Anterior cingulate cortex (tissue), 58 donors: ENCODE measurements at regions not wholly inside any gene's neighbourhood (a gene's known extent, or its start where the extent isn't known, plus 50 kb on each side); places are given as distances from the start of the nearest gene placed in this dataset.

ENCODE experiments used
- DNase-seq, 58 donors: peaks; one replicate each; lab custom pipeline; 2025; lab: John Stamatoyannopoulos, UW

GRCh38 chr5:86765778-86766502 lies 148.2 kb downstream of the COX7C start:
- peak in 1 of 58 donors; percentile 44 for DNase-seq

GRCh38 chr5:86768699-86769202 lies 151.0 kb downstream of the COX7C start:
- no peak for DNase-seq

GRCh38 chr5:86780018-86780417 lies 162.3 kb downstream of the COX7C start:
- no peak for DNase-seq

GRCh38 chr5:86786955-86787354 lies 169.2 kb downstream of the COX7C start:
- DNase-seq: no peak

GRCh38 chr5:86795659-86796058 lies 177.9 kb downstream of the COX7C start:
- DNase-seq: no peak

GRCh38 chr5:86797677-86798076 lies 179.9 kb downstream of the COX7C start:
- DNase-seq: no peak

GRCh38 chr5:86806206-86806605 lies 188.5 kb downstream of the COX7C start:
- no peak for DNase-seq

GRCh38 chr5:86807046-86808031 lies 189.6 kb downstream of the COX7C start:
- DNase-seq: no peak

- DNase-seq: no peak
Observed at GRCh38 chr5:86814315-86814714, 196.6 kb downstream of the COX7C start.

GRCh38 chr5:86814907-86815306 lies 197.2 kb downstream of the COX7C start:
- DNase-seq: no peak

- peak in 9 of 58 donors; percentile 0 to 27 (median 1) for DNase-seq
Observed at GRCh38 chr5:86824637-86825036, 206.9 kb downstream of the COX7C start.

- DNase-seq: no peak
Observed at GRCh38 chr5:86831128-86831527, 213.4 kb downstream of the COX7C start.

GRCh38 chr5:86833868-86834267 lies 216.1 kb downstream of the COX7C start:
- DNase-seq: no peak

- no peak for DNase-seq
Observed at GRCh38 chr5:86837610-86838009, 219.9 kb downstream of the COX7C start.

GRCh38 chr5:86838083-86838482 lies 220.3 kb downstream of the COX7C start:
- DNase-seq: no peak

GRCh38 chr5:86841000-86841644 lies 223.4 kb downstream of the COX7C start:
- no peak for DNase-seq

GRCh38 chr5:86858442-86858841 lies 240.7 kb downstream of the COX7C start:
- peak in 5 of 58 donors; percentile 0 to 36 (median 10) for DNase-seq

GRCh38 chr5:86861512-86861911 lies 243.8 kb downstream of the COX7C start:
- DNase-seq: peak in 24 of 58 donors; percentile 10 to 74 (median 28)

- no peak for DNase-seq
Observed at GRCh38 chr5:86862093-86862492, 244.4 kb downstream of the COX7C start.

- DNase-seq: peak in 5 of 58 donors; percentile 2 to 18 (median 12)
Observed at GRCh38 chr5:86864051-86864450, 246.3 kb downstream of the COX7C start.
